ENCODE measurements at regions not wholly inside any gene's neighbourhood (a gene's known extent, or its start where the extent isn't known, plus 50 kb on each side); places are given as distances from the start of the nearest gene placed in this dataset.

- POLR2A ChIA-PET (ENCODE audit: partially characterized antibody), result no interaction called here
- Histone ChIP-seq H3K4ac (replicated peaks; ENCODE audit: insufficient read length, low read depth, low read length) (no peak overlapping the region), H2BK120ac (replicated peaks; ENCODE audit: low read depth, low read length) (no peak overlapping the region), H2BK20ac (ENCODE audit: low read length) (no peak overlapping the region), H4K20me1 (replicated peaks in 1 of 2; ENCODE audit: control insufficient read depth in 1 of 2, insufficient read depth in 2 of 2, low read length in 2 of 2) (peaks cover 0 to 8% of the 10 kb centered on the region in 2 experiments), H3K14ac (ENCODE audit: insufficient read length) (no peak overlapping the region), H3K9ac (replicated peaks in 1 of 4; ENCODE audit: extremely low read depth in 1 of 4, low read depth in 3 of 4, low read length in 3 of 4) (no peak overlapping the region), H4K8ac (ENCODE audit: extremely low read depth, insufficient read depth, low read length) (no peak overlapping the region), H3K4me3 (ENCODE audit: extremely low read depth in 1 of 4, insufficient read depth in 2 of 4, low read depth in 3 of 4, low read length in 4 of 4) (no peak overlapping the region), H2AFZ (ENCODE audit: low read length) (no peak overlapping the region; the same call in 1 of the 2 replicates), H2BK12ac (ENCODE audit: low read depth, low read length) (no peak overlapping the region), H3K4me1 (replicated peaks in 1 of 4; ENCODE audit: control insufficient read depth in 3 of 4, insufficient read depth in 4 of 4, low read length in 3 of 4) (peaks cover 0 to 4% (median 0%) of the 10 kb centered on the region in 4 experiments; a peak in 1 of 7 replicates), H3K27me3 (replicated peaks in 1 of 4; ENCODE audit: control insufficient read depth in 3 of 4, extremely low read depth in 1 of 4, insufficient read depth in 3 of 4, low read length in 3 of 4) (no peaks in the 10 kb centered on the region; a peak in 1 of 7 replicates), H2BK5ac (ENCODE audit: low read depth, low read length) (no peak overlapping the region), H4K5ac (ENCODE audit: insufficient read length, low read depth, low read length) (no peak overlapping the region), H4K91ac (replicated peaks; ENCODE audit: insufficient read length, low read length) (peak overlapping the region; percentile 57), H3K23ac (ENCODE audit: insufficient read length) (no peak overlapping the region), H3K9me3 (ENCODE audit: insufficient read depth in 2 of 2, low read depth in 1 of 2, low read length in 1 of 2) (peaks cover 8 to 10% of the 10 kb centered on the region in 2 experiments; a peak in 1 of 4 replicates), H3K27ac (ENCODE audit: low read depth, low read length) (no peak overlapping the region), H3K79me2 (ENCODE audit: control insufficient read depth in 1 of 2, insufficient read depth in 2 of 2, low read length in 2 of 2) (no peaks in the 10 kb centered on the region), H3K36me3 (ENCODE audit: control insufficient read depth in 2 of 4, insufficient read depth in 4 of 4, low read length in 3 of 4) (no peaks in the 10 kb centered on the region), H3K79me1 (ENCODE audit: low read depth, low read length) (no peaks in the 10 kb centered on the region), H3K4me2 (ENCODE audit: insufficient read depth in 1 of 2, low read depth in 2 of 2, low read length in 2 of 2) (no peak overlapping the region), H3K18ac (ENCODE audit: extremely low read depth, low read length) (no peak overlapping the region), H2BK15ac (ENCODE audit: low read length) (no peak overlapping the region; the same call in 1 of the 2 replicates), H3K23me2 (ENCODE audit: low read depth, low read length) (peaks cover 9% of the 10 kb centered on the region; the same call in 1 of the 2 replicates), H3K56ac (replicated peaks; ENCODE audit: insufficient read length, low read depth, low read length) (peak overlapping the region; percentile 100), H2AK5ac (ENCODE audit: low read depth, low read length) (peak overlapping the region; percentile 87; the same call in 1 of the 2 replicates)
- TF ChIP-seq TEAD4 (IDR thresholded peaks at IDR 0.05; ENCODE audit: low read depth, low read length), result no peak
- no peak for TF ChIP-seq HDAC6 (IDR thresholded peaks at IDR 0.05; ENCODE audit: low read depth, low read length)
- TF ChIP-seq, protein P1, sequence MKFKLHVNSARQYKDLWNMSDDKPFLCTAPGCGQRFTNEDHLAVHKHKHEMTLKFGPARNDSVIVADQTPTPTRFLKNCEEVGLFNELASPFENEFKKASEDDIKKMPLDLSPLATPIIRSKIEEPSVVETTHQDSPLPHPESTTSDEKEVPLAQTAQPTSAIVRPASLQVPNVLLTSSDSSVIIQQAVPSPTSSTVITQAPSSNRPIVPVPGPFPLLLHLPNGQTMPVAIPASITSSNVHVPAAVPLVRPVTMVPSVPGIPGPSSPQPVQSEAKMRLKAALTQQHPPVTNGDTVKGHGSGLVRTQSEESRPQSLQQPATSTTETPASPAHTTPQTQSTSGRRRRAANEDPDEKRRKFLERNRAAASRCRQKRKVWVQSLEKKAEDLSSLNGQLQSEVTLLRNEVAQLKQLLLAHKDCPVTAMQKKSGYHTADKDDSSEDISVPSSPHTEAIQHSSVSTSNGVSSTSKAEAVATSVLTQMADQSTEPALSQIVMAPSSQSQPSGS (IDR thresholded peaks at IDR 0.05; ENCODE audit: low read length), result no peak
- no peak for TF ChIP-seq RAD21 (IDR thresholded peaks at IDR 0.05 in 1 of 2, conservative IDR thresholded peaks at IDR 0.05 in 1 of 2; ENCODE audit: low read depth in 2 of 2, low read length in 2 of 2)
- no peak for TF ChIP-seq KDM4A (IDR thresholded peaks at IDR 0.05; ENCODE audit: low read depth, low read length, severe bottlenecking)
- no peak for TF ChIP-seq ASH2L (IDR thresholded peaks at IDR 0.05; ENCODE audit: low read length)
- FAIRE-seq (peak; percentile 13), DNase-seq (ENCODE audit: low read depth in 1 of 2, low spot score in 2 of 2) (no peak)
- 84% methylated on average over 7 of the region's 7 CpGs; no CpG with 5 or more reads in 1 of the 2 experiments for WGBS, 2 experiments (ENCODE audit: extremely low coverage in 1 of 2, insufficient coverage in 1 of 2, insufficient read length in 1 of 2, insufficient replicate concordance in 2 of 2, low coverage in 1 of 2, low lambda C conversion rate in 2 of 2, missing lambda C conversion rate in 1 of 2)
- CTCF ChIA-PET (ENCODE audit: partially characterized antibody), result interaction anchor here (1.1 to 1.2 kb wide), 2 partner anchors 16 to 802 kb away, joined by 4 to 6 read pairs; no protein-coding TSS in a partner anchor
These were observed 121.4 kb upstream of the MVB12B start for GRCh38 chr9:126205265-126205664.
